Upper lobe of left lung (tissue), 4 donors: ENCODE measurements at regions not wholly inside any gene's neighbourhood (a gene's known extent, or its start where the extent isn't known, plus 50 kb on each side); places are given as distances from the start of the nearest gene placed in this dataset.

Experiments used
- POLR2AphosphoS5 ChIP-seq, 2 donors: sonication (generic); formaldehyde crosslinking; IDR thresholded peaks; one replicate each; pipeline ENCODE4 v1.5.1; 2017; ENCODE audit warnings: antibody characterized with exemption in 2 of 2
- TF ChIP-seq, protein P1 (sequence below), 6 experiments: fragments of 450-650 bp in 4 of 6; fragments of 200-600 bp in 2 of 6; sonication (generic) in 2 of 6; IDR thresholded peaks; one replicate each; pipeline ENCODE4 v1.5.1; 2016 to 2019; ENCODE audit warnings: antibody characterized with exemption in 6 of 6

- TF ChIP-seq, protein P1, sequence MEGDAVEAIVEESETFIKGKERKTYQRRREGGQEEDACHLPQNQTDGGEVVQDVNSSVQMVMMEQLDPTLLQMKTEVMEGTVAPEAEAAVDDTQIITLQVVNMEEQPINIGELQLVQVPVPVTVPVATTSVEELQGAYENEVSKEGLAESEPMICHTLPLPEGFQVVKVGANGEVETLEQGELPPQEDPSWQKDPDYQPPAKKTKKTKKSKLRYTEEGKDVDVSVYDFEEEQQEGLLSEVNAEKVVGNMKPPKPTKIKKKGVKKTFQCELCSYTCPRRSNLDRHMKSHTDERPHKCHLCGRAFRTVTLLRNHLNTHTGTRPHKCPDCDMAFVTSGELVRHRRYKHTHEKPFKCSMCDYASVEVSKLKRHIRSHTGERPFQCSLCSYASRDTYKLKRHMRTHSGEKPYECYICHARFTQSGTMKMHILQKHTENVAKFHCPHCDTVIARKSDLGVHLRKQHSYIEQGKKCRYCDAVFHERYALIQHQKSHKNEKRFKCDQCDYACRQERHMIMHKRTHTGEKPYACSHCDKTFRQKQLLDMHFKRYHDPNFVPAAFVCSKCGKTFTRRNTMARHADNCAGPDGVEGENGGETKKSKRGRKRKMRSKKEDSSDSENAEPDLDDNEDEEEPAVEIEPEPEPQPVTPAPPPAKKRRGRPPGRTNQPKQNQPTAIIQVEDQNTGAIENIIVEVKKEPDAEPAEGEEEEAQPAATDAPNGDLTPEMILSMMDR (IDR thresholded peaks at IDR 0.05): no peak
- TF ChIP-seq POLR2AphosphoS5 (IDR thresholded peaks at IDR 0.05): no peak
Observed at GRCh38 chr5:52392321-52392720, 395.4 kb upstream of the ITGA1 start.
